Vagina (tissue), 2 donors: ENCODE measurements at regions not wholly inside any gene's neighbourhood (a gene's known extent, or its start where the extent isn't known, plus 50 kb on each side); places are given as distances from the start of the nearest gene placed in this dataset. TPM values are rescaled to one million over a fixed set of nuclear protein-coding genes. Genes with fewer than 3 reads are reported as not detected.

Experiments used
- DNase-seq, 2 donors: peaks; one replicate each; pipeline ENCODE4 v3.0.0-alpha.2; 2017; ENCODE audit errors: extremely low spot score in 2 of 2
- H3K27ac ChIP-seq: fragments of 200-600 bp; sonication (generic); one replicate; pipeline ENCODE4 v1.5.1; 2019
- H3K27me3 ChIP-seq: fragments of 200-600 bp; sonication (generic); one replicate; pipeline ENCODE4 v1.5.1; 2019
- H3K36me3 ChIP-seq, 2 donors: fragments of 200-600 bp; sonication (generic); one replicate each; pipeline ENCODE4 v1.5.1; 2017 to 2019
- H3K4me1 ChIP-seq: fragments of 200-600 bp; sonication (generic); one replicate; pipeline ENCODE4 v1.5.1; 2019
- H3K4me3 ChIP-seq, 2 donors: fragments of 200-600 bp; sonication (generic); 1 replicate in 1 of 2; 2 replicates in 1 of 2; pipeline ENCODE4 v1.5.1; 2016 to 2019
- H3K9me3 ChIP-seq: fragments of 200-600 bp; sonication (generic); one replicate; pipeline ENCODE4 v1.5.1; 2019
- POLR2A ChIP-seq, 2 donors: fragments of 450-650 bp; IDR thresholded peaks; one replicate each; pipeline ENCODE4 v1.6.1; 2017; ENCODE audit warnings: antibody characterized with exemption in 2 of 2, mild to moderate bottlenecking in 2 of 2, moderate library complexity in 2 of 2
- POLR2AphosphoS5 ChIP-seq, 2 donors: sonication (generic); formaldehyde crosslinking; IDR thresholded peaks; one replicate each; pipeline ENCODE4 v1.9.0; 2017; ENCODE audit warnings: antibody characterized with exemption in 2 of 2, mild to moderate bottlenecking in 2 of 2, low read depth in 1 of 2; ENCODE audit not compliant: insufficient read depth in 1 of 2
- intact Hi-C: fragments of 100-400 bp; cut with DNase I; formaldehyde crosslinking; loops from one replicate; pipeline ENCODE4 v1.15.1; 2023
- microRNA-seq: library from miRNA; unstranded; fragments of <30 nt; microRNA quantifications from one replicate; pipeline ENCODE4, GENCODE V29; 2017; ENCODE audit warnings: borderline number of aligned reads, borderline replicate concordance
- small RNA-seq: library from RNA; depleted of rRNA; stranded (forward); fragments of <200 nt; gene quantifications from one replicate; pipeline ENCODE3, GENCODE V24; 2016
- TF ChIP-seq, protein P1 (sequence below), 3 experiments: fragments of 450-650 bp in 2 of 3; fragments of 200-600 bp in 1 of 3; sonication (generic) in 1 of 3; IDR thresholded peaks; one replicate each; pipeline ENCODE4 v1.5.1; 2017 to 2019; ENCODE audit warnings: antibody characterized with exemption in 3 of 3, mild to moderate bottlenecking in 2 of 3, moderate library complexity in 2 of 3

DNA sequence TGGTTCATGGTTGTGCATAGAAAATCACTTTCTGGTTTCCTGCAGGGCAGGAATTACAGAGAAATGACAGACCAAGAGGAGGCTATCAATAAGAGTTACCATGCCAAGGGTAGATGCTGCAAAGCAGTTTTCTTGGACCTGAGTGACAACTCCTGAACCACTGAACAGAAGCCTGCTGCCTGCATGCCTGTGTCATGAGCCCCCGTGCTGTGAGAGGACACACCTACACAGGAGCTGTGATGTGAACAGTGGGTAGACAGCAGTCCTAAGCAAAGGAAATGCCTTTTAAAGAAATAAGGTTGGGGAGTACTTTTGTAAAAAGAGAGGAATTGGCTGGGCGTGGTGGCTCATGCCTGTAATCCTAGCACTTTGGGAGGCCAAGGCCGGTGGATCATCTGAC lies 54.2 kb upstream of the CREB1 start:
- peaks cover 8% of the 10 kb centered on the region for H3K4me1 ChIP-seq
- DNase-seq = no peak

DNA sequence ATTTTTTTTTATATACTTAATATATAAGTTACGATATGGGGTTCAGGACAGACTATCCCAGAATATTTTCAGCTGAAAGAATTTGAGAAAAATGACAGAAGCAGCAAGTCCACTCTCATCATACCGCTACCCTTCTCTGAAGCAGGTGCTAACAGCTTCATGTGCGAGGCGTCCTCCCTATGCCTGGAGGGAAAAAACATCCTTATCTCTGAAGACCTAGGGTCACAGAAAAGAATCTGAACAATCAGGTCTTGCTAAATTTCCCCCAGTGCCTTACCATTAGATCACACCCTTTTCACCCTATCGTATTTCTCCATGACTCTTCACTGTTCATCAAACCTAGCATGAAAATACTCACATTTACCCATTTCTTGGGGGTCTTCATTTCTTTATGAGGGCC lies 51.9 kb upstream of the CREB1 start:
- Histone ChIP-seq H3K9me3 (no peaks in the 10 kb centered on the region), H3K4me3 (no peak overlapping the region), H3K4me1 (peaks cover 3% of the 10 kb centered on the region), H3K27me3 (no peaks in the 10 kb centered on the region), H3K27ac (no peak overlapping the region), H3K36me3 (no peaks in the 10 kb centered on the region)
- no peak for DNase-seq
- intact Hi-C loops = loop anchor here (10.0 kb wide), 1 partner anchor 683 kb away; no protein-coding TSS in a partner anchor
- TF ChIP-seq POLR2AphosphoS5 (IDR thresholded peaks at IDR 0.05; ENCODE audit: insufficient read depth in 1 of 2, low read depth in 1 of 2) (no peak), POLR2A (IDR thresholded peaks at IDR 0.05) (no peak)
- TF ChIP-seq, protein P1, sequence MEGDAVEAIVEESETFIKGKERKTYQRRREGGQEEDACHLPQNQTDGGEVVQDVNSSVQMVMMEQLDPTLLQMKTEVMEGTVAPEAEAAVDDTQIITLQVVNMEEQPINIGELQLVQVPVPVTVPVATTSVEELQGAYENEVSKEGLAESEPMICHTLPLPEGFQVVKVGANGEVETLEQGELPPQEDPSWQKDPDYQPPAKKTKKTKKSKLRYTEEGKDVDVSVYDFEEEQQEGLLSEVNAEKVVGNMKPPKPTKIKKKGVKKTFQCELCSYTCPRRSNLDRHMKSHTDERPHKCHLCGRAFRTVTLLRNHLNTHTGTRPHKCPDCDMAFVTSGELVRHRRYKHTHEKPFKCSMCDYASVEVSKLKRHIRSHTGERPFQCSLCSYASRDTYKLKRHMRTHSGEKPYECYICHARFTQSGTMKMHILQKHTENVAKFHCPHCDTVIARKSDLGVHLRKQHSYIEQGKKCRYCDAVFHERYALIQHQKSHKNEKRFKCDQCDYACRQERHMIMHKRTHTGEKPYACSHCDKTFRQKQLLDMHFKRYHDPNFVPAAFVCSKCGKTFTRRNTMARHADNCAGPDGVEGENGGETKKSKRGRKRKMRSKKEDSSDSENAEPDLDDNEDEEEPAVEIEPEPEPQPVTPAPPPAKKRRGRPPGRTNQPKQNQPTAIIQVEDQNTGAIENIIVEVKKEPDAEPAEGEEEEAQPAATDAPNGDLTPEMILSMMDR (IDR thresholded peaks at IDR 0.05) = no peak

More for the DNA sequence above, 54.2 kb upstream of the CREB1 start:
- TF ChIP-seq POLR2A (IDR thresholded peaks at IDR 0.05) = no peak
- TF ChIP-seq, protein P1 (IDR thresholded peaks at IDR 0.05) = no peak
- no peak for TF ChIP-seq POLR2AphosphoS5 (IDR thresholded peaks at IDR 0.05; ENCODE audit: insufficient read depth in 1 of 2, low read depth in 1 of 2)
- Histone ChIP-seq H3K27me3 (no peaks in the 10 kb centered on the region), H3K36me3 (no peaks in the 10 kb centered on the region), H3K4me3 (no peak overlapping the region), H3K27ac (no peak overlapping the region), H3K9me3 (no peaks in the 10 kb centered on the region)
- intact Hi-C loops = loop anchor here (10.0 kb wide), 1 partner anchor 681 kb away; no protein-coding TSS in a partner anchor

DNA sequence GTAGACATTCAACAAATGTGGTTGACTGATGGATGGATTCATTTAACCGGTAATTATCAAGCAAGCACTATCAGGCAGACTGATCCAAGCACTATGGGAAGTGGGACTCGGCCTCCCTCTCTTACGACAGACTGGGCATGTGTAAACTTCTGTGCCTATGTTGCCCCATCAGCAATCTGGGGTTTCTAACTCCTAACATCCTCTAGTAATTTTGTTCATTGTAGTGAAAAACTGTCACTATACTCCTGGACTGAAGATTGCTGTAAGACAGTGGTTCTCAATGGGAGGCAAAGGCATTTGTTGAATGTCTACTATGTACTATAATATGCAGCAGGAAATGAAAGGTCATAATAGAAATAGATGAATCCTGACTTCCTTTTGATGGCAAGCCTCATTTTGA lies 51.2 kb upstream of the CREB1 start:
- Histone ChIP-seq H3K4me1 (no peaks in the 10 kb centered on the region), H3K9me3 (no peaks in the 10 kb centered on the region), H3K27me3 (no peaks in the 10 kb centered on the region), H3K27ac (no peak overlapping the region), H3K4me3 (no peak overlapping the region), H3K36me3 (no peaks in the 10 kb centered on the region)
- no peak for DNase-seq
- intact Hi-C loops = loop anchor here (10.0 kb wide), 1 partner anchor 684 kb away; no protein-coding TSS in a partner anchor
- TF ChIP-seq, protein P1 (IDR thresholded peaks at IDR 0.05) = no peak
- TF ChIP-seq POLR2AphosphoS5 (IDR thresholded peaks at IDR 0.05; ENCODE audit: insufficient read depth in 1 of 2, low read depth in 1 of 2) (no peak), POLR2A (IDR thresholded peaks at IDR 0.05) (no peak)

DNA sequence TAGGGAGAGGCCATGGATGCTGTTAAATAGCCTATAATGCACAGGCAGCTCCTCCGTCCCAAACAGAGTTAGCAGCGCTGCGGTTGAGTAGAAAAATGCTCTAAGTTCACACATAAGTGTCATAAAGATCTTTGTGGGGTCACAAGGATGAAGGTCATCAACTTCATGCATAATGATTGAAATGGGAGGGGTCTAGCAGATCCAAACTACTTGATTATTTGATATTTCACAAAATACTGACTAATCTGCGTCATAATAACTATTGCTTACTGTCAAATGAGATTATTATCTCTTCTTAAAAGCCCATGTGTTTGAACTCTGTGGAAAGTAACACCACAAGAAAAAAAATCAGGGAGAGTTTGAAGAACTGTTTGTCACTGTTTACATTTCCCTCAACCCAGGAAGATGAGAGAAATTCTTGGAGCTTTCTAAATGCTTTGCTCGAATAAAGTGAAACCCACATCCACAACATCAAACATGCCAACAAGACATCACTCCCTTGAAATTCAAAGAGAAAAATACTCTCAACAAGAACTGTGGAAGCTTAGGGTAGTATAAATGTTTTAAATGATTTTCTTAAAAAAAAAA lies 50.5 kb upstream of the CREB1 start:
- H3K9me3 ChIP-seq = no peaks in the 10 kb centered on the region
- H3K27me3 ChIP-seq = no peaks in the 10 kb centered on the region
- DNase-seq = no peak
- intact Hi-C loops = loop anchor here (10.0 kb wide), 1 partner anchor 684 kb away; no protein-coding TSS in a partner anchor
- no peaks in the 10 kb centered on the region for H3K36me3 ChIP-seq
- no peaks in the 10 kb centered on the region for H3K4me1 ChIP-seq
- no peak overlapping the region for H3K27ac ChIP-seq
- H3K4me3 ChIP-seq = no peak overlapping the region
- TF ChIP-seq POLR2A (IDR thresholded peaks at IDR 0.05) (no peak), POLR2AphosphoS5 (IDR thresholded peaks at IDR 0.05; ENCODE audit: insufficient read depth in 1 of 2, low read depth in 1 of 2) (no peak)
- TF ChIP-seq, protein P1 (IDR thresholded peaks at IDR 0.05) = no peak

Small RNAs in the stretch of these regions (microRNA-seq; reads per million reads assigned to microRNA genes)
- not detected for gene MIR1302-4

Small RNAs in the stretch of these regions (small RNA-seq; reads per million reads assigned to genes)
- not detected for gene MIR1302-4
